ENCODE measurements at regions not wholly inside any gene's neighbourhood (a gene's known extent, or its start where the extent isn't known, plus 50 kb on each side); places are given as distances from the start of the nearest gene placed in this dataset.
"Not testable (repeated sequence)": the region's sequence is repeated elsewhere in the genome, so short reads cannot be mapped to it uniquely, and the experiment has no call there.

GRCh38 chr7:87007038-87007437, 52.4 kb downstream of the ELAPOR2 start:
- no peak for DNase-seq

- no peak for DNase-seq
These were observed 54.5 kb downstream of the ELAPOR2 start for GRCh38 chr7:87004956-87005355.

GRCh38 chr7:87003872-87004798, 55.3 kb downstream of the ELAPOR2 start:
- DNase-seq, result no peak

GRCh38 chr7:87001214-87001613, 58.2 kb downstream of the ELAPOR2 start:
- no peak for DNase-seq

GRCh38 chr7:87000344-87000743, 59.1 kb downstream of the ELAPOR2 start:
- no peak for DNase-seq

- DNase-seq, result no peak
These were observed 59.7 kb downstream of the ELAPOR2 start for GRCh38 chr7:86999750-87000149.

- DNase-seq, result no peak
These were observed 63.6 kb downstream of the ELAPOR2 start for GRCh38 chr7:86995814-86996213.

DNA sequence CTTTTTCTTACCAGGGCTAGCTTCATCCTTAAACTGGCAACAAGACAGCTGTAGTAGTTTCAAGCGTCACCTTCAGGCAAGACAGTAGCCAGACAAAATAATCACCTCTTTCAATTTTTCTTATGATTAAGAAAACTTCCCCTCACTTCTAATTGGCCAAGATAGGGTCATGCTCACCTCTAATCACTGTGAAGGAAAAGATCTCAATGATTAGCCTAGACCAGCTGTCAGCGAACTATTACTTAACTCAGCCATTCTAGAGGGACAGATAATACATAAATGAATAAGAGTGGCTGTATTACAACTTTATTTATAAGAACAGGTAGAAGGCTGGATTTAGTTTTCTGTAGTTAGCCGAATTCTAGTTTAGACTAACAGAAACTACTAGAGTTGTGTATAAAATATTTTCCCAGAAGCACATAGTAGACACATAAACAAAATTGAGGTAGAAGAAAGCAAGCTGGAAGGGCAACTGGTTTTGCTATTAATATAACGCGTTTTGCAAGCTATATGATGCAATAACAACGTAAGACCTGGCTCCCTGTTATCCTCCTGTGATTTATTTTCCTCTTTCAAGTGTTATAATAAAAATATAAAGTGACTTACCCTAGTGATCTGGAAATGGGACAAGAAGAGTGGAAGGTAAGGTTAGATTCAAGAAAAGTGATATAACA, 64.3 kb downstream of the ELAPOR2 start:
- DNase-seq, result no peak

DNA sequence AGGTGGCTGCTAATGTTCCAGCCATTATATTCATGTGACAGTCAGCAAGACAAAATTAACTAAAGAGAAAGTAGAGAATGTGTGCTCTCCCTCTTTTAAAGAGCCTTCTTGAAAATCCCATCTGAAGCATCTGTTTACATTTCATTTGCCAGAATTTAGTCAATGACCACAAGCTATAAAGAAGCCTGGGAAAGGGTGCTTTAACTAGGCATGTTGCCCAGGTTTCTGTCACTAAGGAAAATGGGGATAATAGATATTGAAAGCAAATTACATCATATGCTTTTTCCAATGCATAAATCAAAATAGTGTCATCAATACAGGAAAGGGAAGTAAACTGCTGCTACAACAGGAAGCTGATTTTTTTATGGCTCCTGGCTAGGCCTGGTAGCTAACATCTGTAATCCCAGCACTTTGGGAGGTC, 67.7 kb downstream of the ELAPOR2 start:
- no peak for DNase-seq

GRCh38 chr7:86991093-86991769, 68.2 kb downstream of the ELAPOR2 start:
- no peak for DNase-seq

DNA sequence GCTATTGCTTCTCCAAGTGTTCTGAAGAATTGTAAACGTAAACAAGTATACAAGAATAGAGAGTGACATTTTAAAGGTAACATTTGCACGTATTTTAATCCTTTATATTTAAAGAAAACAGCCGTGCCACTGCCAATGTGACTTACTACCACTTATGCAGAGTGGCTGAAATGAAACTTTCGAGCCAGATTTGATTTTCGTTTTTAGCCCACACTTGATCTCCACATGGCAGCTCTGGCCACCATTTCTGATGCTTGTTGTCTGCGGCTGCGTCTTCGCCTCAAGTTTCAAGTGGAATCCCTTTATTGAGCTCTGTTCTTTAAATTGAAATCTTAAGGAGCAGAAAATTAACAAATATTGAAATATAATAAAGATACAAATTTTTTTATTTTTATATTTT, 70.0 kb downstream of the ELAPOR2 start:
- no peak for DNase-seq

DNA sequence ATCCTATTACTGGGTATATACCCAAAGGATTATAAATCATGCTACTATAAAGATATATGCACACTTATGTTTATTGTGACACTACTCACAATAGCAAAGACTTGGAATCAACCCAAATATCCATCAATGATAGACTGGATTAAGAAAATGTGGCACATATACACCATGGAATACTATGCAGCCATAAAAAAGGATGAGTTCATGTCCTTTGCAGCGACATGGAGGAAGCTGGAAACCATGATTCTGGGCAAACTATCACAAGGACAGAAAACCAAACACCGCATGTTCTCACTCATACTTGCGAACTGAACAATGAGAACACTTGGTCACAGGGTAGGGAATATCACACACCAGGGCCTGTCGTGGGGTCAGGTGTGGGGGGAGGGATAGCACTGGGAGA, 71.6 kb downstream of the ELAPOR2 start:
- not testable (repeated sequence) for DNase-seq

DNA sequence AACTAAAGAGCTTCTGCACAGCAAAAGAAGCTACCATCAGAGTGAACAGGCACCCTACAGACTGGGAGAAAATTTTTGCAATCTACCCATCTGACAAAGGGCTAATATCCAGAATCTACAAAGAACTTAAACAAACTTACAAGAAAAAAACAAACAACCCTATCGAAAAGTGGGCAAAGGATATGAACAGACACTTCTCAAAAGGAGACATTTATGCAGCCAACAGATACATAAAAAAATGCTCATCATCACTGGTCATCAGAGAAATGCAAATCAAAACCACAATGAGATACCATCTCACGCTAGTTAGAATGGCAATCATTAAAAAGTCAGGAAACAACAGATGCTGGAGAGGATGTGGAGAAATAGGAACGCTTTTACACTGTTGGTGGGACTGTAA, 72.1 kb downstream of the ELAPOR2 start:
- DNase-seq, result not testable (repeated sequence)

DNA sequence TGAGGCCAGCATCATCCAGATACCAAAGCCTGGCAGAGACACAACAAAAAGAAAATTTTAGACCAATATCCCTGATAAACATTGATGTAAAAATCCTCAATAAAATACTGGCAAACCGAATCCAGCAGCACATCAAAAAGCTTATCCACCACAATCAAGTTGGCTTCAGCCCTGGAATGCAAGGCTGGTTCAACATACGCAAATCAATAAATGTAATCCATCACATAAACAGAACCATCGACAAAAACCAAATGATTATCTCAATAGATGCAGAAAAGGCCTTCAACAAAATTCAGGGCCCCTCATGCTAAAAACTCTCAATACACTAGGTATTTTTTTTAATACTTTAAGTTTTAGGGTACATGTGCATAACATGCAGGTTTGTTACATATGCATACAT, 74.1 kb downstream of the ELAPOR2 start:
- DNase-seq, result not testable (repeated sequence)

DNA sequence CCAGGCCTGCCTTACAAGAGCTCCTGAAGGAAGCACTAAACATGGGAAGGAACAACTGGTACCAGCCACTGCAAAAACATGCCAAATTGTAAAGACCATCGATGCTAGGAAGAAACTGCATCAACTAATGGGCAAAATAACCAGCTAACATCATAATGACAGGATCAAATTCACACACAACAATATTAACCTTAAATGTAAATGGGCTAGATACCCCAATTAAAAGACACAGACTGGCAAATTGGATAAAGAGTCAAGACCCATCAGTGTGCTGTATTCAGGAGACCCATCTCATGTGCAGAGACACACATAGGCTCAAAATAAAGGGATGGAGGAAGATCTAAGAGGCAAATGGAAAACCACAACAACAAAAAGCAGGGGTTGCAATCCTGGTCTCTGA, 75.8 kb downstream of the ELAPOR2 start:
- DNase-seq, result not testable (repeated sequence)

DNA sequence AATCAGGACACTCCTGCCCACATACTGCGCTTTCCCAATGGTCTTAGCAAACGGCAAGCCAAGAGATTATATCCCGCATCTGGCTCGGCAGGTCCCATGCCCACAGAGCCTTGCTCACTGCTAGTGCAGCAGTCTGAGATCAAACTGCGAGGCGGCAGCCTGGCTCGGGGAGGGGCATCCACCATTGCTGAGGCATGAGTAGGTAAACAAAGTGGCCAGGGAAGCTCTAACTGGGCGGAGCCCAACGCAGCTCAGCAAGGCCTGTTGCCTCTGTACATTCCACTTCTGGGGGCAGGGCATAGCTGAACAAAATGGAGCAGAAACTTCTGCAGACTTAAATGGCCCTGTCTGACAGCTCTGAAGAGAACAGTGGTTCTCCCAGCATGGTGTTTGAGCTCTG, 77.5 kb downstream of the ELAPOR2 start:
- not testable (repeated sequence) for DNase-seq

DNA sequence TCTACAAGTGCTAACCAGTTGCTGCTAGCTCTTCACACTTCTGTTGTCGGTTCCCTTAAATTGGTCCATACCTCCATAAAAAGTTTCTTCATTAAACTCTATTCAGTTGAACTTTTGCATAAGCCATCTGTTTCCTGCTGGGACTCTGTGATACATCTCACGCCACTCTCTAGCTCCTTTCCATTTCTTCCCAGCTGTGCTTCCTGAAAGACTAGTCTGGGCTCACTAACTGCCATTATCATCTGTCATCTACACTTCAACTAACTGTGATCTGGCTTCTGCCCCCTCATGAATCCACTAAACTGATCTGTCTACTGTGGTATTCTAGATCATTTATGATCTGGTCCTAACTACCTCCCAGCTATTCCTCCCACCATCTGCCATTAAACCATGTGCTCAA, 78.3 kb downstream of the ELAPOR2 start:
- DNase-seq, result no peak

- DNase-seq, result no peak
These were observed 79.2 kb downstream of the ELAPOR2 start for GRCh38 chr7:86980223-86980622.

DNA sequence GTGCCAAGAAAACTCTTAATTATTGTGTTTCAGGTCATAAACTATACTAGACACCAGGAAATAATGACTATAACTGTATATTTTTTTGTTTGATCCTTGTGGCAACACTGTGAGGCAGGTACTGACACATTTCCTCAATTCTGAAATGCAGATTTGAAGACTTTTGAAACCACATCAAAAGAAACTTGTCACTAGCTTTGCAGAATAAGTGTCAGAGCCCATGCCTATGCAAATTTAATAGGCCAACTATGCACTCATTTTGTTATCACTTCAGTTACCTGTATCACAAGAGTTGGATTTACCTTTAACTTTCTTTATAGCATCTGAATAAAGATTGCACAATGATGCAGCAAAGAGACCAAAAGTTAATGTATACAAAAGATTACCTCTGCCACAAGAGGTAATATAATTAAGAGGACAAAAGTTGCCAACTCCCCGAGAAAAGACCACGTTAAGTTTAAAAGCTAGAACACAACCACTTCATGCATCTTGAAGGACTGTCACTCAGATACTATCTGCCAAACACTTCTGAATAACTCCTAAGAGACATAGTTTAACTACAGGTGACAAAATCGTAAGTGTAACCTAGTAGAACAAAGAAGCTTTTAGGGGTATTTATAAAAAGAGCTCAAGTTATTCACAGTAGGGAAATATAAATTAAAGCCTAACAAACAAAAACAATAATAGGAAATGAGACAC, 80.5 kb downstream of the ELAPOR2 start:
- peak; percentile 70 for DNase-seq

- no peak for DNase-seq
These were observed 82.5 kb downstream of the ELAPOR2 start for GRCh38 chr7:86976958-86977357.

- no peak for DNase-seq
These were observed 83.5 kb downstream of the ELAPOR2 start for GRCh38 chr7:86975914-86976313.

GRCh38 chr7:86975449-86975848, 84.0 kb downstream of the ELAPOR2 start:
- no peak for DNase-seq

DNA sequence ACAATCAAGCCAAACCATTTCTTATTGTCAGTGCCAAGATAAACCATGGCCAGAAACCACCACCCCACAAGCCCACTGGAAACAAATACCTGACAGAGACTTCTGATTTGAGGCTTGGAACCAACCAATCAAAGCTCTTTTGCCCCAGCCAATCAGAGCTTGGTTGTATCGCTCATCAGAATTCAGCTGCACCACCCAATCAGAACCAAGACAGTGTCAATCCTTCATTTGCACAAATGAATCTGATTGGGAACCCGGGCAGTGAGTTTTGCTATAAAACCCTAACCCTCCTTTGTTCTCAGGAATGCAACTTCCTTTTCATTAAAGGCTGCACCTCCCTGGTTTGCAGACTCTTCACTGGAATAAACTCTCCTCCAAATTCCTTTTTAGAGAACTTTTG, 87.4 kb downstream of the ELAPOR2 start:
- no peak for DNase-seq
